ENCODE measurements at regions not wholly inside any gene's neighbourhood (a gene's known extent, or its start where the extent isn't known, plus 50 kb on each side); places are given as distances from the start of the nearest gene placed in this dataset.

DNA sequence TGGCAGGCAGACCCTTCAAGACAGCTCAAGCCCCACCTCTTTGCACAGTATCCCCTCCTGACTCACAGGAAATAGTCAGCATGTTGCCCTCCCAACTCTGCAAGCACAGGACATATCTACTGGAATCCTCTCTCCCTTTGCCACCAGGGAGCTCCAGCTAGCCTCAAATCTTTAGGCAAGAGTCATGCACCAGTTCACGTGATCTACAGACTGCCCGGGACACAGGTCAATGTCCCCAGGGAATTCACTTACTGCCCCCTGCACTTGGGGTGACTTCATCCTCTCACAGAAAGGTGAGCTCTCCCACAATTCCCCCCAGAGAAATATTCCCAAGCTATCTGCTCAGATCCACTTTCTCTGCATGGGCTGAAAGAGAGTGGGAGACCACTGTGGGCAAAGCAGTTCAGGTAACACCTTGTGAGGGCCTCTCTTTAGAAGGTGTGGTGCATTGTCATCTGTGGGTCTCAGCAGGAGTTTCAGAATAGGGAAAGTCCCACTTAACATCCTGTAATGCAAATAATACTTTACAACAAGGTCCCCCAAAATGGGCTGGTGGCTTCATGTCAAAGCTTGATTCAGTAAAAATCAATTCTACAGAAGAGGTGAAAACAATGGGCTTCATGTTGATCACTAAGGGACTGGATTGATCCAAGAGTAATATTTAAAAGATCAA is 129.9 kb downstream of the NOC3L start:
- no peak for TF ChIP-seq POLR2A (IDR thresholded peaks at IDR 0.05)
- TF ChIP-seq, protein P1, sequence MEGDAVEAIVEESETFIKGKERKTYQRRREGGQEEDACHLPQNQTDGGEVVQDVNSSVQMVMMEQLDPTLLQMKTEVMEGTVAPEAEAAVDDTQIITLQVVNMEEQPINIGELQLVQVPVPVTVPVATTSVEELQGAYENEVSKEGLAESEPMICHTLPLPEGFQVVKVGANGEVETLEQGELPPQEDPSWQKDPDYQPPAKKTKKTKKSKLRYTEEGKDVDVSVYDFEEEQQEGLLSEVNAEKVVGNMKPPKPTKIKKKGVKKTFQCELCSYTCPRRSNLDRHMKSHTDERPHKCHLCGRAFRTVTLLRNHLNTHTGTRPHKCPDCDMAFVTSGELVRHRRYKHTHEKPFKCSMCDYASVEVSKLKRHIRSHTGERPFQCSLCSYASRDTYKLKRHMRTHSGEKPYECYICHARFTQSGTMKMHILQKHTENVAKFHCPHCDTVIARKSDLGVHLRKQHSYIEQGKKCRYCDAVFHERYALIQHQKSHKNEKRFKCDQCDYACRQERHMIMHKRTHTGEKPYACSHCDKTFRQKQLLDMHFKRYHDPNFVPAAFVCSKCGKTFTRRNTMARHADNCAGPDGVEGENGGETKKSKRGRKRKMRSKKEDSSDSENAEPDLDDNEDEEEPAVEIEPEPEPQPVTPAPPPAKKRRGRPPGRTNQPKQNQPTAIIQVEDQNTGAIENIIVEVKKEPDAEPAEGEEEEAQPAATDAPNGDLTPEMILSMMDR (IDR thresholded peaks at IDR 0.05 in 8 of 11, conservative IDR thresholded peaks at IDR 0.05 in 3 of 11) = no peak
